Keratinocyte (primary cell): ENCODE measurements at regions not wholly inside any gene's neighbourhood (a gene's known extent, or its start where the extent isn't known, plus 50 kb on each side); places are given as distances from the start of the nearest gene placed in this dataset.

Experiments used
- DNase-seq: peaks from one replicate; pipeline ENCODE4 v3.0.0-alpha.2; 2011; ENCODE audit warnings: low read depth, missing footprints, low spot score
- FAIRE-seq: peaks from 2 replicates; lab custom pipeline; 2011; peaks lifted over from hg19 to GRCh38; lab: Jason Lieb, UNC
- H2AFZ ChIP-seq: 2 replicates; pipeline ENCODE4 v1.6.0; 2012; ENCODE audit warnings: low read length, control low read depth, inconsistent platforms; ENCODE audit not compliant: control insufficient read depth
- H3K27ac ChIP-seq: 2 replicates; pipeline ENCODE4 v1.5.1; 2011; ENCODE audit warnings: low read length; ENCODE audit not compliant: control insufficient read depth, insufficient read depth
- H3K27me3 ChIP-seq: 3 replicates; pipeline ENCODE4 v1.6.0; 2011; ENCODE audit warnings: low read length; ENCODE audit not compliant: control insufficient read depth, insufficient read depth; ENCODE audit errors: extremely low read depth
- H3K36me3 ChIP-seq, 2 experiments: 2 replicates in 1 of 2; 3 replicates in 1 of 2; pipeline ENCODE4 v1.5.1; 2011; ENCODE audit warnings: low read length in 2 of 2, mild to moderate bottlenecking in 1 of 2; ENCODE audit not compliant: control insufficient read depth in 2 of 2, insufficient read depth in 2 of 2; ENCODE audit errors: extremely low read depth in 1 of 2
- H3K4me1 ChIP-seq: 3 replicates; pipeline ENCODE4 v1.5.1; 2011; ENCODE audit warnings: low read length; ENCODE audit not compliant: control insufficient read depth, insufficient read depth; ENCODE audit errors: extremely low read depth
- H3K4me2 ChIP-seq: 3 replicates; pipeline ENCODE4 v1.6.0; 2011; ENCODE audit warnings: low read depth, low read length; ENCODE audit not compliant: control insufficient read depth, insufficient read depth; ENCODE audit errors: extremely low read depth
- H3K4me3 ChIP-seq, 3 experiments: fragments of 200-600 bp in 1 of 3; sonication (generic) in 1 of 3; 2 replicates in 2 of 3; 3 replicates in 1 of 3; pipeline ENCODE4 v1.5.1; 2011 to 2016; ENCODE audit warnings: low read length in 3 of 3, mild to moderate bottlenecking in 3 of 3, control low read depth in 2 of 3, inconsistent platforms in 1 of 3, low read depth in 1 of 3, mixed read lengths in 1 of 3, mixed run types in 1 of 3, moderate library complexity in 1 of 3; ENCODE audit not compliant: control insufficient read depth in 2 of 3, insufficient read depth in 2 of 3; ENCODE audit errors: extremely low read depth in 1 of 3
- H3K79me2 ChIP-seq: 2 replicates; pipeline ENCODE4 v1.6.0; 2012; ENCODE audit warnings: low read length; ENCODE audit not compliant: control insufficient read depth, insufficient read depth
- H3K9ac ChIP-seq: 3 replicates; pipeline ENCODE4 v1.6.0; 2011; ENCODE audit warnings: low read length; ENCODE audit not compliant: control insufficient read depth, insufficient read depth; ENCODE audit errors: extremely low read depth
- H3K9me1 ChIP-seq: 3 replicates; pipeline ENCODE4 v1.6.0; 2011; ENCODE audit warnings: low read length; ENCODE audit not compliant: control insufficient read depth, insufficient read depth; ENCODE audit errors: extremely low read depth
- H3K9me3 ChIP-seq: 2 replicates; pipeline ENCODE4 v1.5.1; 2012; ENCODE audit warnings: low read depth, low read length; ENCODE audit not compliant: control insufficient read depth
- H4K20me1 ChIP-seq: 3 replicates; pipeline ENCODE4 v1.6.0; 2011; ENCODE audit warnings: low read length; ENCODE audit not compliant: control insufficient read depth, insufficient read depth; ENCODE audit errors: extremely low read depth
- CTCF ChIP-seq, 3 experiments: IDR thresholded peaks in 1 of 3; conservative IDR thresholded peaks in 1 of 3; optimal IDR thresholded peaks in 1 of 3; 2 replicates in 2 of 3; 3 replicates in 1 of 3; pipeline versions ENCODE3 to v1.5.1; 2011; ENCODE audit warnings: low read length in 3 of 3, mild to moderate bottlenecking in 3 of 3, moderate library complexity in 2 of 3, control low read depth in 1 of 3, inconsistent platforms in 1 of 3; ENCODE audit not compliant: insufficient read depth in 2 of 3; ENCODE audit errors: extremely low read depth in 1 of 3
- EZH2 ChIP-seq: IDR thresholded peaks from one replicate; pipeline ENCODE4 v1.6.1; 2012; ENCODE audit warnings: inconsistent platforms, mild to moderate bottlenecking, low read length, moderate library complexity
- dilution Hi-C: fragments of 300-500 bp; cut with MboI; formaldehyde crosslinking; loops from one replicate; pipeline ENCODE4 v1.7.0; 2020; ENCODE audit warnings: low sequenced_read_pairs; ENCODE audit not compliant: extremely low pct_ligation_motif_present

GRCh38 chr5:2038321-2039179, 155.8 kb upstream of the IRX4 start:
- H3K9ac ChIP-seq, result peak overlapping the region; percentile 28
- no peak for FAIRE-seq
- peak overlapping the region; percentile 82 for H3K4me2 ChIP-seq
- peak overlapping the region; percentile 26 to 57 (median 54) for H3K4me3 ChIP-seq
- dilution Hi-C loops, result no loop called here
- TF ChIP-seq CTCF (optimal IDR thresholded peaks at IDR 0.05 in 1 of 3, IDR thresholded peaks at IDR 0.05 in 1 of 3, conservative IDR thresholded peaks at IDR 0.05 in 1 of 3; ENCODE audit: extremely low read depth in 1 of 3, insufficient read depth in 2 of 3, low read length in 3 of 3) (peak in 2 of 3 experiments; percentile 73 to 82), EZH2 (no peak)
- H3K79me2 ChIP-seq, result no peaks in the 10 kb centered on the region
- no peaks in the 10 kb centered on the region for H3K9me3 ChIP-seq
- no peak for DNase-seq
- H3K36me3 ChIP-seq, result no peaks in the 10 kb centered on the region
- peaks cover 7% of the 10 kb centered on the region for H3K4me1 ChIP-seq
- no peak overlapping the region for H3K27ac ChIP-seq
- peak overlapping the region; percentile 71 for H2AFZ ChIP-seq
- H3K9me1 ChIP-seq, result no peaks in the 10 kb centered on the region
- H4K20me1 ChIP-seq, result no peaks in the 10 kb centered on the region
- H3K27me3 ChIP-seq, result no peaks in the 10 kb centered on the region

DNA sequence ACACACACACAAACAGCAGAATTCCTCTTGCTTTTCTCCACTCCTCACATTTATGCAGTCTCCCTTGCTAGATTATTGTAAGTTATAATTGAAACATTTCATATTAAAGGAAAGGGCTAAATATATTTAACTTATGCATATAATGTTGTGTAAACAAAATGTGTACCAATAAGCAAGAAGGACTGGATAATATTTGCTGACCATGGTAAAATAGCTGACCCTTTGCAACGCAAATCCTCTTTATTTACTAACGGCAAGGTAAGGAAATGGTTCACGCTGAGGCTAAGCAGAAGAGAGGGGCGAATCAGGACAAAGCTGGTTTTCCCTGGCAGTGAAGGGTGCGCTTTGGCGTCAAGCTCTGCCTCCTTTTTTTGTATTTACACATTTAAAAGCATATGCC, 154.2 kb upstream of the IRX4 start:
- Histone ChIP-seq H3K4me1 (peaks cover 7% of the 10 kb centered on the region), H3K9me3 (no peaks in the 10 kb centered on the region), H3K9me1 (no peaks in the 10 kb centered on the region), H3K79me2 (no peaks in the 10 kb centered on the region), H3K4me2 (no peak overlapping the region), H3K27ac (no peak overlapping the region), H3K9ac (no peak overlapping the region), H3K27me3 (no peaks in the 10 kb centered on the region), H3K36me3 (no peaks in the 10 kb centered on the region), H3K4me3 (no peak overlapping the region), H4K20me1 (no peaks in the 10 kb centered on the region), H2AFZ (no peak overlapping the region)
- no peak for FAIRE-seq
- no peak for TF ChIP-seq CTCF (optimal IDR thresholded peaks at IDR 0.05 in 1 of 3, IDR thresholded peaks at IDR 0.05 in 1 of 3, conservative IDR thresholded peaks at IDR 0.05 in 1 of 3; ENCODE audit: extremely low read depth in 1 of 3, insufficient read depth in 2 of 3, low read length in 3 of 3)
- TF ChIP-seq EZH2, result no peak
- DNase-seq, result no peak
- dilution Hi-C loops, result no loop called here
